HEK293T (cell line): ENCODE measurements at regions not wholly inside any gene's neighbourhood (a gene's known extent, or its start where the extent isn't known, plus 50 kb on each side); places are given as distances from the start of the nearest gene placed in this dataset.
"Not testable (repeated sequence)": the region's sequence is repeated elsewhere in the genome, so short reads cannot be mapped to it uniquely, and the experiment has no call there.

Source experiments
- CTCF ChIA-PET: fragments of 350-600 bp; formaldehyde crosslinking; extraction: SDS; loops from one replicate; lab custom pipeline; 2021; ENCODE audit warnings: antibody characterized with exemption, inconsistent platforms; lab: Yijun Ruan, JAX
- POLR2A ChIA-PET: fragments of 350-600 bp; formaldehyde crosslinking; extraction: SDS; loops from one replicate; lab custom pipeline; 2020; ENCODE audit warnings: antibody characterized with exemption, inconsistent platforms; lab: Yijun Ruan, JAX
- DNase-seq: peaks from one replicate; pipeline ENCODE4 v3.0.0; 2012; ENCODE audit warnings: mixed read lengths; ENCODE audit errors: extremely low spot score
- ARNT ChIP-seq: fragments of 450-650 bp; IDR thresholded peaks from 2 replicates; pipeline ENCODE4 v1.6.1; 2017; ENCODE audit warnings: mild to moderate bottlenecking
- BHLHE40 ChIP-seq: fragments of 450-650 bp; IDR thresholded peaks from 2 replicates; pipeline ENCODE4 v1.6.1; 2016; ENCODE audit warnings: mild to moderate bottlenecking, moderate library complexity, borderline replicate concordance
- CTBP1 ChIP-seq: fragments of 450-650 bp; IDR thresholded peaks from 2 replicates; pipeline ENCODE4 v1.6.1; 2016; ENCODE audit warnings: borderline replicate concordance
- ELF4 ChIP-seq: fragments of 450-650 bp; IDR thresholded peaks from 2 replicates; pipeline ENCODE4 v1.6.1; 2017; ENCODE audit warnings: antibody characterized with exemption
- FOXA1 ChIP-seq: fragments of 450-650 bp; IDR thresholded peaks from 2 replicates; pipeline ENCODE4 v1.6.1; 2016; ENCODE audit warnings: mild to moderate bottlenecking
- FOXK2 ChIP-seq: fragments of 450-650 bp; IDR thresholded peaks from 2 replicates; pipeline ENCODE4 v1.6.1; 2016; ENCODE audit warnings: mild to moderate bottlenecking
- FOXM1 ChIP-seq: fragments of 450-650 bp; IDR thresholded peaks from 2 replicates; pipeline ENCODE4 v1.6.1; 2017; ENCODE audit warnings: mild to moderate bottlenecking, borderline replicate concordance
- HDGF ChIP-seq: fragments of 450-650 bp; IDR thresholded peaks from 2 replicates; pipeline ENCODE4 v1.6.1; 2017; ENCODE audit warnings: antibody characterized with exemption, borderline replicate concordance
- L3MBTL2 ChIP-seq: fragments of 450-650 bp; conservative IDR thresholded peaks from 2 replicates; pipeline ENCODE4 v1.6.1; 2016; ENCODE audit warnings: mild to moderate bottlenecking
- LEF1 ChIP-seq: fragments of 450-650 bp; IDR thresholded peaks from 2 replicates; pipeline ENCODE4 v1.6.1; 2017; ENCODE audit warnings: mild to moderate bottlenecking, borderline replicate concordance
- NFRKB ChIP-seq: fragments of 450-650 bp; IDR thresholded peaks from 2 replicates; pipeline ENCODE4 v1.6.1; 2016; ENCODE audit warnings: mild to moderate bottlenecking, moderate library complexity
- PKNOX1 ChIP-seq: fragments of 450-650 bp; IDR thresholded peaks from 2 replicates; pipeline ENCODE4 v1.6.1; 2016
- SP1 ChIP-seq: fragments of 450-650 bp; IDR thresholded peaks from 2 replicates; pipeline ENCODE4 v1.6.1; 2017
- SUZ12 ChIP-seq: fragments of 450-650 bp; IDR thresholded peaks from 2 replicates; pipeline ENCODE4 v1.6.1; 2016; ENCODE audit warnings: mild to moderate bottlenecking
- TARDBP ChIP-seq: fragments of 450-650 bp; IDR thresholded peaks from 2 replicates; pipeline ENCODE4 v1.6.1; 2016
- ZNF384 ChIP-seq: fragments of 450-650 bp; IDR thresholded peaks from 2 replicates; pipeline ENCODE4 v1.6.1; 2016

DNA sequence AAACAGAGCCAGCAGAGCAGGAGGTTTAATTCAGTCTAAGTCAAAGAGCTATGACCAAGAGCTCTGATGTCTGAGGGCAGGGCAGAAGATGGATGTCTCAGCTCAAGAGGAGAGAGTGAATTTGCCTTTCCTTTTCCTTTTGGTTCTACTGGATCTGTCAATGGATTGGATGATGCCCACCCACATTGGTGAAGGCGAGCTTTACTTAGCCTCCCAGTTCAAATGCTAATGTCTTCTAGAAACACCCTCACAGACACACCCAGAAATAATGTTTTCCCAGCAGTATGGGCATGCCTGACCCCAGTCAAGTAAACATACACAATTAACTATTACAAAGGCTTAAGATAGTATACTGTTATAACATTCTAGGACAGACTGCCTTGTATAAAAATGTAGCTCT is 236.3 kb upstream of the NRXN1 start:
- POLR2A ChIA-PET, result no interaction called here
- no peak for DNase-seq
- CTCF ChIA-PET, result interaction anchor here (0.6 kb wide), 2 partner anchors 736 to 769 kb away, joined by 3 read pairs; no protein-coding TSS in a partner anchor
- TF ChIP-seq PKNOX1 (no peak), HDGF (no peak), SP1 (no peak), ARNT (no peak), ZNF384 (no peak), FOXM1 (no peak), SUZ12 (no peak), LEF1 (no peak), CTBP1 (no peak), TARDBP (no peak), FOXA1 (no peak)

GRCh38 chr2:51265539-51265938 is 233.6 kb upstream of the NRXN1 start:
- ChIA-PET CTCF (no interaction called here), POLR2A (no interaction called here)
- TF ChIP-seq LEF1 (no peak), FOXA1 (no peak), PKNOX1 (no peak), L3MBTL2 (no peak), FOXK2 (no peak), ELF4 (no peak), HDGF (no peak), NFRKB (no peak), ARNT (no peak), ZNF384 (no peak), CTBP1 (no peak)
- DNase-seq, result no peak

DNA sequence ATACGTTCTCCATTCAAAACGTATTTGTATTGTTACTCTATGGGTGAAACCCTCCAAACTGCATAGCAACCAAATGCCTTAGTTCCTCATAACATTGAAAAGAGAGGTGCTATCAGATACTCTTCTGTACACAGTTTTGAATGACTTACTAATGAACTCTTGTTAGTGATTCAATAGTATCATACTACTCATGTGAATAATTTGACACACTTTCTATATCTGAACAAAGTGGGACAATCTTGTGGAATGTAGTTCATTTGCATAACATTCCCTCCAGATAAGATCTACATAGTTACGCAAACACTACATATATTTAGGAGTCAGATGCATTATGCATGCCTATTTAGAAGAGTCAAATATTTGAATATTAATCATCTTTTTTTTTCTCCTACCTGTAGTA is 232.0 kb upstream of the NRXN1 start:
- TF ChIP-seq FOXA1 (no peak), ZNF384 (no peak), PKNOX1 (no peak), BHLHE40 (no peak), CTBP1 (no peak), FOXK2 (no peak), ARNT (no peak), SUZ12 (no peak), NFRKB (no peak), TARDBP (no peak), FOXM1 (no peak), ELF4 (no peak), L3MBTL2 (no peak), SP1 (no peak), LEF1 (no peak), HDGF (no peak)
- no peak for DNase-seq
- POLR2A ChIA-PET, result no interaction called here
- CTCF ChIA-PET, result no interaction called here

- CTCF ChIA-PET, POLR2A ChIA-PET, DNase-seq: not testable (repeated sequence)
These were observed 231.2 kb upstream of the NRXN1 start for GRCh38 chr2:51263101-51263500.

DNA sequence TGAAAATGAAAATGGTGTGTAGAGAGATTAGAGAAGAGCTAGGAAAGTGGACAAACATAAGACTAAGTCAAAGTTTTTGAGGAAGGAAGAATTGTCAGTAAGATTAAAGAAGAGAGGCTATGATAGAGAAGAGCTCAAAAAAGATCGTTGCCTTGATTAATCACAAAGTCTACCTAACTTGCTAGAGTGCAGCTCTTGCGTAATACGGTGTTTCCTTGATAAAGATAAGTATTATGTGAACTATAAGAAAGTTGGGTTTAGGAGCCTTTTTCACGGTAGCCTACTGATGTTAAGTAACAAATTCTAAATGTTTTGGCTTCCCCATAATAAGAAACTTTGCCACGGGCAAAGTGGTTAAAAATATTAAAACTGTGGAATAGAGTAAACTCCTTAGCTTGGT is 226.4 kb upstream of the NRXN1 start:
- no peak for TF ChIP-seq FOXK2
- TF ChIP-seq FOXA1, result no peak
- no peak for TF ChIP-seq TARDBP
- TF ChIP-seq BHLHE40, result no peak
- TF ChIP-seq LEF1, result no peak
- no peak for TF ChIP-seq ELF4
- TF ChIP-seq SUZ12, result no peak
- no peak for TF ChIP-seq FOXM1
- TF ChIP-seq L3MBTL2, result no peak
- no peak for TF ChIP-seq SP1
- TF ChIP-seq ZNF384, result no peak
- TF ChIP-seq HDGF, result no peak
- no peak for TF ChIP-seq ARNT
- TF ChIP-seq NFRKB, result no peak
- no peak for TF ChIP-seq PKNOX1
- TF ChIP-seq CTBP1, result no peak
- CTCF ChIA-PET, result no interaction called here
- no peak for DNase-seq
- POLR2A ChIA-PET, result no interaction called here

DNA sequence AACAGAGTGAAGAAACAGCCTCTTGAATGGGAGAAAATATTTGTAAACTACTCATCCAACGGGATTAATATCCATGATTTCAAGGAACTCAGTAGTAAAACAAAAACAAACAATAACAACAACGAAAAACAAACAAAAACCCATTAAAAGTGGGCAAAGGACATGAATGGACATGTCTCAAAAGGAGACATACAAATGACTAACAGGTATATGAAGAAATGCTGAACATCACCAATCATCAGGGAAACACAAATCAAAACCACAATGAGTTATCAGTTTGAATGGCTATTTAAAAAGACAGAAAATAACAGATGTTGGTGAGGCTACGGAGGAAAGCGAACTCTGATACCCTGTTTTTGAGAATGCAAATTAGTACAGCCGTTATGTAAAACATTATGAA is 224.8 kb upstream of the NRXN1 start:
- no peak for TF ChIP-seq L3MBTL2
- TF ChIP-seq ARNT, result no peak
- TF ChIP-seq ELF4, result no peak
- no peak for TF ChIP-seq ZNF384
- no peak for TF ChIP-seq SUZ12
- TF ChIP-seq BHLHE40, result no peak
- DNase-seq, result no peak
- ChIA-PET CTCF (no interaction called here), POLR2A (no interaction called here)
